ENCODE measurements at regions not wholly inside any gene's neighbourhood (a gene's known extent, or its start where the extent isn't known, plus 50 kb on each side); places are given as distances from the start of the nearest gene placed in this dataset.

DNA sequence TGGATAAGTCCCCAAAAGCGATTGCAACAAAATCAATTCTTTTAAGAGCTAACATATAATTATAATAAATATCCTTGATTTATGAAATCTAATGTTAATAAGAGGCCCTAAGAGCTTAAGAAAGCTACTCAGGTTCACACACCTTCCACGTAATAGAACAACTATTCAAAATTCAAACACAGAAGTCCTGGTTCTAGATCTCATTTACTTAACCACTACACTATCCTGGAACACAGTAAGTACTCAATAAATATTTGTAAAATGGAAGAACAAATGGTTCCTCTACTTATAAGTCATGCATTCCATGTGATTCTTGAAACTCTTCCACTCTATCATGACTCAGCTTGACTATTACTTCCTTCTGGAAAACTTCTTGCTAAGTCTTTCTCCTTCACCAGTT, 268.2 kb downstream of the FAM181B start:
- no peak for DNase-seq
- intact Hi-C loops (cut with DNase I; ENCODE audit: low total_unique reads): no loop called here

DNA sequence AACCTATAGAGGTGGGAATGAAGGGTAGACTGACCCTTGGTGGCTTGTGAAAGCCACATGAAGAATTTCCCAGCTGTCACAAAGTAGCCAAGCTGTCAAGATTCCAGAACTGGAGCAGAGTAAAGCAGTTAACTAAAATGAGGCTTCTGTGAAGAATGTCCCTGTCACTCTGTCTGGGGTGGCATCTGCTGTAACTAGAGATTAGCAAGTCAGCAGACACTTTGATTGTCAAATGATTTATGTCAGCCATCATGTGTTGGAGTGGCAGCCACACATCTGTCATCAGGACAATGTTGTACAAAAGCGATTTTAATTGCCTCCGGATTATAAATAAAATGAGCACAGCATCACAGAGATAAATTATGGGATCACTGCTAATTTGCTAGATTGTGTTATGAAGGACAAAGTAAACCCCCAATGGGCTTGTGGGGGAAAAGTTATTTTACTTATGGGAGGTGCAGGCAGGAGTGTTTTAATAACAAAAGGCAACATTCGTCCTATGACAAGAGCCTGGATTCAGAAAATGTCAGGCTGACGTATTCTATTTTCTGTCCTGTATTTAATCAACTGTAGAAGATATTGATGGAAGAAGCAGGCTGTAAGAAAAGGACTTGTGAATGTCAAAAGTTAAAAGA, 270.9 kb downstream of the FAM181B start:
- Histone ChIP-seq H3K4me3 (no peak overlapping the region), H3K27me3 (no peaks in the 10 kb centered on the region), H3K27ac (no peak overlapping the region), H3K9me3 (no peaks in the 10 kb centered on the region), H3K36me3 (no peaks in the 10 kb centered on the region), H3K4me1 (no peaks in the 10 kb centered on the region)
- in situ Hi-C loops (cut with MboI; ENCODE audit: low sequenced_read_pairs in 4 of 4) (no loop called here), intact Hi-C loops (cut with DNase I; ENCODE audit: low total_unique reads) (no loop called here)
- DNase-seq (no peak), ATAC-seq (no peak)
- TF ChIP-seq CTCF (IDR thresholded peaks at IDR 0.05 in 4 of 5, conservative IDR thresholded peaks at IDR 0.05 in 1 of 5) (no peak), POLR2A (IDR thresholded peaks at IDR 0.05) (no peak)

More for the DNA sequence above, 268.2 kb downstream of the FAM181B start:
- ATAC-seq: no peak
- H3K27ac ChIP-seq: no peak overlapping the region
- H3K27me3 ChIP-seq: no peaks in the 10 kb centered on the region
- TF ChIP-seq CTCF (IDR thresholded peaks at IDR 0.05 in 4 of 5, conservative IDR thresholded peaks at IDR 0.05 in 1 of 5) (no peak), POLR2A (IDR thresholded peaks at IDR 0.05) (no peak)
- H3K36me3 ChIP-seq: no peaks in the 10 kb centered on the region
- no peak overlapping the region for H3K4me3 ChIP-seq
- no peaks in the 10 kb centered on the region for H3K9me3 ChIP-seq
- in situ Hi-C loops (cut with MboI; ENCODE audit: low sequenced_read_pairs in 4 of 4): no loop called here
- no peaks in the 10 kb centered on the region for H3K4me1 ChIP-seq

DNA sequence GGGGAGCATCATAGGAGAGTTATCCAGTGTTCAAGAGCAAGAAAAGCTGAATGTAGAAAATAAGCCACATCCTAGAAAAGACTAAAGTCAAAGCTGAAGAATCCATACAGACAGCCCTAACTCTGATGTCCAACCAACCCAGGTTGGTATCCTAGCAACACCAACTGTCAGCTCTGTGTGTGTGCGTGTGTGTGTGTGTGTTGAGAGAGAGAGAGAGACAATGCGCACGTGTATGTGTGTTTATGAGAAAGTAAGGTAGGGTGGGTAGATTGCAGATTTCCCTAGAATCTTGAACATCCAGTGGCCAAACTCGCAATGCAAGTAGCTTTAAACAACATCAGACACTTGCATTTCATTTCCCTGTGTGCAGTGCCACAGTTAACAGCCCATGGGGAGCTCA, 274.9 kb downstream of the FAM181B start:
- intact Hi-C loops (cut with DNase I; ENCODE audit: low total_unique reads) (no loop called here), in situ Hi-C loops (cut with MboI; ENCODE audit: low sequenced_read_pairs in 4 of 4) (no loop called here)
- Histone ChIP-seq H3K9me3 (no peaks in the 10 kb centered on the region), H3K4me3 (no peak overlapping the region), H3K27ac (no peak overlapping the region), H3K27me3 (no peaks in the 10 kb centered on the region), H3K36me3 (no peaks in the 10 kb centered on the region), H3K4me1 (no peaks in the 10 kb centered on the region)
- ATAC-seq: no peak
- TF ChIP-seq POLR2A (IDR thresholded peaks at IDR 0.05): no peak
- TF ChIP-seq CTCF (IDR thresholded peaks at IDR 0.05 in 4 of 5, conservative IDR thresholded peaks at IDR 0.05 in 1 of 5): no peak
- no peak for DNase-seq

DNA sequence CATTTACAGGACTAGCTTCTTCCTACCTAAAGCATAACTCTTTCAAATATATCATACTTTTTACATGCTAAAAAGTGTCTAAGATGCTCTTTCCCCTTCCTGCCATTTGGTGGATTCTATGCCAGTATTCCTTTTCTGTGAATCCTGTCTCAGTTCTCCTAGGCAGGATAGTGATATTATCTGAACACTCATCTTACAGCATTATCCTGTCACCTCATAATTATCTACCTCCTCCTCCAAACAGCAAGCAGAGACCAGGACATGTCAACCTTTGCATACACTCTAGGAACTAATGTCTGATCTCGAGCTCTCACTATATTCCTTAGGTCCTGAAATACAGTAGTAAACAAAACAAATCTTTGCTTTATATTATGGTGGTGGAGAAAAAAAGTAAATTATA, 275.5 kb downstream of the FAM181B start:
- no peak for DNase-seq
- Histone ChIP-seq H3K27ac (no peak overlapping the region), H3K4me3 (no peak overlapping the region), H3K27me3 (no peaks in the 10 kb centered on the region), H3K36me3 (no peaks in the 10 kb centered on the region), H3K9me3 (no peaks in the 10 kb centered on the region), H3K4me1 (no peaks in the 10 kb centered on the region)
- in situ Hi-C loops (cut with MboI; ENCODE audit: low sequenced_read_pairs in 4 of 4): no loop called here
- no peak for TF ChIP-seq CTCF (IDR thresholded peaks at IDR 0.05 in 4 of 5, conservative IDR thresholded peaks at IDR 0.05 in 1 of 5)
- no peak for TF ChIP-seq POLR2A (IDR thresholded peaks at IDR 0.05)
- intact Hi-C loops (cut with DNase I; ENCODE audit: low total_unique reads): no loop called here
- no peak for ATAC-seq

GRCh38 chr11:82450996-82451395, 282.7 kb downstream of the FAM181B start:
- no peaks in the 10 kb centered on the region for H3K4me1 ChIP-seq
- no peaks in the 10 kb centered on the region for H3K9me3 ChIP-seq
- H3K27ac ChIP-seq: no peak overlapping the region
- ATAC-seq (no peak), DNase-seq (no peak)
- H3K4me3 ChIP-seq: no peak overlapping the region
- intact Hi-C loops (cut with DNase I; ENCODE audit: low total_unique reads) (no loop called here), in situ Hi-C loops (cut with MboI; ENCODE audit: low sequenced_read_pairs in 4 of 4) (no loop called here)
- TF ChIP-seq POLR2A (IDR thresholded peaks at IDR 0.05): no peak
- no peak for TF ChIP-seq CTCF (IDR thresholded peaks at IDR 0.05 in 4 of 5, conservative IDR thresholded peaks at IDR 0.05 in 1 of 5)
- H3K36me3 ChIP-seq: no peaks in the 10 kb centered on the region
- H3K27me3 ChIP-seq: no peaks in the 10 kb centered on the region

Data from gastrocnemius medialis (tissue), 4 donors.